HCT116 (cell line): ENCODE measurements at regions not wholly inside any gene's neighbourhood (a gene's known extent, or its start where the extent isn't known, plus 50 kb on each side); places are given as distances from the start of the nearest gene placed in this dataset.

Source experiments
- ATAC-seq: fragments of 200-7000 bp; cut with Tn5 transposase; 2 replicates; pipeline ENCODE4 v1.9.1; 2020; ENCODE audit warnings: mild to moderate bottlenecking, moderate library complexity
- BruUV-seq: library from RNA; stranded (reverse); fragments of 400-500 nt; replicated peaks from 2 replicates; lab custom pipeline; 2021; lab: Mats Ljungman, UMichigan
- CTCF ChIA-PET: fragments of 300-600 bp; sonication (Branson Sonifier 250); formaldehyde crosslinking; loops from one replicate; lab custom pipeline; 2021; ENCODE audit warnings: antibody characterized with exemption; lab: Charles Lee
- POLR2A ChIA-PET: fragments of 300-600, 350-600 bp; sonication (Branson Sonifier 250); formaldehyde crosslinking; loops from one replicate; lab custom pipeline; 2021; ENCODE audit warnings: antibody characterized with exemption; lab: Charles Lee
- RAD21 ChIA-PET, 2 experiments: fragments of 300-600 bp; sonication (Branson Sonifier 250); formaldehyde crosslinking; loops; one replicate each; lab custom pipeline; 2023; ENCODE audit warnings: low total read pairs in 2 of 2; ENCODE audit not compliant: uncharacterized antibody in 2 of 2, unreplicated experiment in 2 of 2, low non-redundant PET in 1 of 2; lab: Charles Lee
- DNase-seq: peaks from one replicate; pipeline ENCODE4 v3.0.0-alpha.2; 2010; ENCODE audit warnings: low read depth, low spot score
- H2AFZ ChIP-seq: fragments of 200-600 bp; shearing (Covaris generic), sonication (generic); 2 replicates; pipeline ENCODE4 v1.6.1; 2017; ENCODE audit warnings: low read depth, mixed run types, mixed read lengths, antibody characterized with exemption, low read length; ENCODE audit not compliant: poor library complexity, severe bottlenecking
- H3K27ac ChIP-seq: 2 replicates; pipeline ENCODE4 v1.5.1; 2012; ENCODE audit warnings: low read depth, low read length
- H3K27me3 ChIP-seq: fragments of 200-600 bp; sonication (generic); 2 replicates; pipeline ENCODE4 v1.6.1; 2016; ENCODE audit warnings: mixed run types, low read length, mixed read lengths; ENCODE audit not compliant: insufficient read depth
- H3K36me3 ChIP-seq, 2 experiments: fragments of 200-500 bp in 1 of 2; fragments of 200-600 bp in 1 of 2; sonication (Bioruptor generic) in 1 of 2; sonication (generic) in 1 of 2; 2 replicates each; pipeline versions ENCODE4 v1.5.1 to v1.6.1; 2014 to 2016; ENCODE audit warnings: low read length in 2 of 2, inconsistent platforms in 1 of 2, mixed read lengths in 1 of 2, mixed run types in 1 of 2; ENCODE audit not compliant: insufficient read depth in 2 of 2, control insufficient read depth in 1 of 2
- H3K4me1 ChIP-seq, 2 experiments: fragments of 200-600 bp in 1 of 2; sonication (generic) in 1 of 2; 2 replicates each; pipeline versions ENCODE4 v1.5.1 to v1.6.1; 2012 to 2017; ENCODE audit warnings: low read length in 2 of 2, inconsistent platforms in 1 of 2, mild to moderate bottlenecking in 1 of 2, mixed read lengths in 1 of 2, mixed run types in 1 of 2, moderate library complexity in 1 of 2; ENCODE audit not compliant: insufficient read depth in 2 of 2, control insufficient read depth in 1 of 2
- H3K4me2 ChIP-seq: fragments of 200-600 bp; sonication (generic); 2 replicates; pipeline ENCODE4 v1.6.1; 2017; ENCODE audit warnings: mixed run types, low read length, mixed read lengths
- H3K4me3 ChIP-seq, 2 experiments: fragments of 200-600 bp in 1 of 2; sonication (generic) in 1 of 2; replicated peaks in 1 of 2; 2 replicates each; pipeline ENCODE4 v1.5.1; 2011 to 2016; ENCODE audit warnings: low read length in 2 of 2, control low read depth in 1 of 2, low read depth in 1 of 2, mild to moderate bottlenecking in 1 of 2, mixed read lengths in 1 of 2, mixed run types in 1 of 2
- H3K79me2 ChIP-seq: fragments of 200-600 bp; sonication (generic); 2 replicates; pipeline ENCODE4 v1.6.1; 2017; ENCODE audit warnings: mild to moderate bottlenecking, mixed run types, low read length, moderate library complexity, mixed read lengths; ENCODE audit not compliant: insufficient read depth
- H3K9ac ChIP-seq: fragments of 200-600 bp; sonication (generic); 2 replicates; pipeline ENCODE4 v1.6.1; 2016; ENCODE audit warnings: low read length, mixed read lengths
- H3K9me2 ChIP-seq: fragments of 200-600 bp; sonication (generic), shearing (Covaris generic); 2 replicates; pipeline ENCODE4 v1.6.1; 2017; ENCODE audit warnings: mixed run types, mild to moderate bottlenecking, moderate library complexity; ENCODE audit not compliant: insufficient read depth
- H3K9me3 ChIP-seq, 2 experiments: fragments of 200-500 bp in 1 of 2; fragments of 200-600 bp in 1 of 2; sonication (Bioruptor generic) in 1 of 2; sonication (generic) in 1 of 2; 2 replicates each; pipeline ENCODE4 v1.6.1; 2014 to 2017; ENCODE audit warnings: low read length in 2 of 2, mixed read lengths in 2 of 2, inconsistent platforms in 1 of 2, low read depth in 1 of 2, mild to moderate bottlenecking in 1 of 2, mixed run types in 1 of 2, moderate library complexity in 1 of 2; ENCODE audit not compliant: control insufficient read depth in 1 of 2, insufficient read depth in 1 of 2
- H4K20me1 ChIP-seq: fragments of 200-600 bp; sonication (generic), shearing (Covaris generic); 2 replicates; pipeline ENCODE4 v1.6.1; 2017; ENCODE audit warnings: mixed run types, mild to moderate bottlenecking, moderate library complexity; ENCODE audit not compliant: insufficient read depth
- CBX3 ChIP-seq: IDR thresholded peaks from 2 replicates; pipeline ENCODE4 v1.6.1; 2012; ENCODE audit warnings: low read depth
- CEBPB ChIP-seq: IDR thresholded peaks from 2 replicates; pipeline ENCODE4 v1.6.1; 2012; ENCODE audit warnings: low read depth
- ELF1 ChIP-seq: IDR thresholded peaks from 2 replicates; pipeline ENCODE4 v1.6.1; 2012; ENCODE audit warnings: low read depth, borderline replicate concordance
- EZH2 ChIP-seq: fragments of 200-600 bp; sonication (generic); IDR thresholded peaks from 2 replicates; pipeline ENCODE4 v1.6.1; 2017; ENCODE audit warnings: antibody characterized with exemption, mixed run types
- EZH2phosphoT487 ChIP-seq: fragments of 200-600 bp; IDR thresholded peaks from 2 replicates; pipeline ENCODE4 v1.6.1; 2018; ENCODE audit warnings: antibody characterized with exemption, borderline replicate concordance
- JUND ChIP-seq: IDR thresholded peaks from 2 replicates; pipeline ENCODE4 v1.6.1; 2012
- POLR2A ChIP-seq: IDR thresholded peaks from 2 replicates; pipeline ENCODE4 v1.7.0; 2011; ENCODE audit warnings: borderline replicate concordance; ENCODE audit not compliant: insufficient read depth, insufficient read length; ENCODE audit errors: extremely low read depth
- POLR2AphosphoS5 ChIP-seq: IDR thresholded peaks from 2 replicates; pipeline ENCODE4 v1.6.1; 2011; ENCODE audit warnings: mild to moderate bottlenecking, low read depth, low read length, moderate library complexity
- SIN3A ChIP-seq: IDR thresholded peaks from 2 replicates; pipeline ENCODE4 v1.6.1; 2012; ENCODE audit warnings: low read depth
- SP1 ChIP-seq: IDR thresholded peaks from 2 replicates; pipeline ENCODE4 v1.6.1; 2012; ENCODE audit warnings: low read depth
- SRF ChIP-seq: IDR thresholded peaks from 2 replicates; pipeline ENCODE4 v1.6.1; 2012; ENCODE audit warnings: low read depth
- TCF7L2 ChIP-seq: IDR thresholded peaks from 2 replicates; pipeline ENCODE4 v1.7.0; 2011; ENCODE audit warnings: borderline replicate concordance, inconsistent platforms; ENCODE audit not compliant: insufficient read depth, insufficient read length; ENCODE audit errors: extremely low read depth
- YY1 ChIP-seq: IDR thresholded peaks from 2 replicates; pipeline ENCODE4 v1.6.1; 2011; ENCODE audit warnings: low read length, low read depth, moderate library complexity, mild to moderate bottlenecking; ENCODE audit not compliant: insufficient replicate concordance; ENCODE audit errors: extremely low read depth
- ZFX ChIP-seq: fragments of 450-650 bp; IDR thresholded peaks from 2 replicates; pipeline ENCODE4 v1.6.1; 2017
- ZNF274 ChIP-seq: fragments of 200-500 bp; sonication (Bioruptor generic); IDR thresholded peaks from 2 replicates; pipeline ENCODE4 v1.6.1; 2014; ENCODE audit warnings: mild to moderate bottlenecking, low read depth, low read length, inconsistent platforms
- intact Hi-C: fragments of 100-400 bp; cut with micrococcal nuclease; formaldehyde crosslinking; loops from 2 replicates; pipeline ENCODE4 v1.10.0; 2022
- TF ChIP-seq, protein P1 (sequence below): IDR thresholded peaks from 2 replicates; pipeline ENCODE4 v1.6.1; 2012; ENCODE audit warnings: low read depth
- TF ChIP-seq, protein P2 (sequence below): IDR thresholded peaks from 2 replicates; pipeline ENCODE4 v1.6.1; 2011; ENCODE audit warnings: mild to moderate bottlenecking, low read length, moderate library complexity; ENCODE audit not compliant: insufficient replicate concordance; ENCODE audit errors: extremely low read depth
- TF ChIP-seq, protein P3 (sequence below): IDR thresholded peaks from 2 replicates; pipeline ENCODE4 v1.6.1; 2012
- TF ChIP-seq, protein P4 (sequence below): IDR thresholded peaks from 2 replicates; pipeline ENCODE4 v1.6.1; 2012
- TF ChIP-seq, protein P5 (sequence below), 3 experiments: fragments of 200-600 bp in 1 of 3; sonication (generic) in 1 of 3; IDR thresholded peaks in 2 of 3; conservative IDR thresholded peaks in 1 of 3; 2 replicates each; pipeline ENCODE4 v1.5.1; 2012 to 2017; ENCODE audit warnings: low read depth in 2 of 3, low read length in 2 of 3, antibody characterized with exemption in 1 of 3, borderline replicate concordance in 1 of 3, control low read depth in 1 of 3, mild to moderate bottlenecking in 1 of 3, mixed read lengths in 1 of 3, mixed run types in 1 of 3, moderate library complexity in 1 of 3; ENCODE audit not compliant: insufficient read depth in 1 of 3

DNA sequence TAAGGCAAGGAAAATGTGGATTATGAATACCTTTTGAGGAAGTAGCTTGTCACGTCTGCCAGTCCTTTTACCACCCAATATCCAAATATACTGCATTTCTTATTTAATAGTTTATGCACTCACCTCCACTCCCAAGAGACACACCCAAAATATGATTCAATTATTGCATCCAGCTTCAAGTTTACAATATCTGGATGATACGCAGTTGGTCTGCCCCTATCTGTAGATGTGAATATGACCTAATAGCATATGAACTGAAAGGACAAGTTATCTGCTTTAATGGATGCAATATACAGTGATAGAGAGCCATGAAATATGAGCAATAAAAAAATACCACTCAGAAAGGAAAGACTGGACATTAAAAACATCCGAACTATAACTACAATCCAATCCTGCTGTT, 159.4 kb upstream of the MAGI2 start:
- RAD21 ChIA-PET, result no interaction called here

More for the DNA sequence above, 159.4 kb upstream of the MAGI2 start:
- Histone ChIP-seq H3K4me2 (no peak overlapping the region), H3K27me3 (no peaks in the 10 kb centered on the region), H3K4me1 (no peaks in the 10 kb centered on the region), H3K9me2 (no peaks in the 10 kb centered on the region; the same call in 1 of the 2 replicates), H4K20me1 (no peaks in the 10 kb centered on the region), H2AFZ (no peak overlapping the region), H3K9me3 (no peaks in the 10 kb centered on the region), H3K4me3 (no peak overlapping the region), H3K79me2 (no peaks in the 10 kb centered on the region), H3K27ac (no peak overlapping the region), H3K36me3 (no peaks in the 10 kb centered on the region), H3K9ac (no peak overlapping the region)
- ChIA-PET CTCF (no interaction called here), POLR2A (no interaction called here)
- TF ChIP-seq EZH2phosphoT487 (no peak), POLR2A (no peak), TCF7L2 (no peak), ZNF274 (no peak), POLR2AphosphoS5 (no peak), SP1 (no peak), ZFX (no peak), EZH2 (no peak), SIN3A (no peak), CEBPB (no peak), ELF1 (no peak), YY1 (no peak), JUND (no peak), CBX3 (no peak), SRF (no peak)
- TF ChIP-seq, protein P1, sequence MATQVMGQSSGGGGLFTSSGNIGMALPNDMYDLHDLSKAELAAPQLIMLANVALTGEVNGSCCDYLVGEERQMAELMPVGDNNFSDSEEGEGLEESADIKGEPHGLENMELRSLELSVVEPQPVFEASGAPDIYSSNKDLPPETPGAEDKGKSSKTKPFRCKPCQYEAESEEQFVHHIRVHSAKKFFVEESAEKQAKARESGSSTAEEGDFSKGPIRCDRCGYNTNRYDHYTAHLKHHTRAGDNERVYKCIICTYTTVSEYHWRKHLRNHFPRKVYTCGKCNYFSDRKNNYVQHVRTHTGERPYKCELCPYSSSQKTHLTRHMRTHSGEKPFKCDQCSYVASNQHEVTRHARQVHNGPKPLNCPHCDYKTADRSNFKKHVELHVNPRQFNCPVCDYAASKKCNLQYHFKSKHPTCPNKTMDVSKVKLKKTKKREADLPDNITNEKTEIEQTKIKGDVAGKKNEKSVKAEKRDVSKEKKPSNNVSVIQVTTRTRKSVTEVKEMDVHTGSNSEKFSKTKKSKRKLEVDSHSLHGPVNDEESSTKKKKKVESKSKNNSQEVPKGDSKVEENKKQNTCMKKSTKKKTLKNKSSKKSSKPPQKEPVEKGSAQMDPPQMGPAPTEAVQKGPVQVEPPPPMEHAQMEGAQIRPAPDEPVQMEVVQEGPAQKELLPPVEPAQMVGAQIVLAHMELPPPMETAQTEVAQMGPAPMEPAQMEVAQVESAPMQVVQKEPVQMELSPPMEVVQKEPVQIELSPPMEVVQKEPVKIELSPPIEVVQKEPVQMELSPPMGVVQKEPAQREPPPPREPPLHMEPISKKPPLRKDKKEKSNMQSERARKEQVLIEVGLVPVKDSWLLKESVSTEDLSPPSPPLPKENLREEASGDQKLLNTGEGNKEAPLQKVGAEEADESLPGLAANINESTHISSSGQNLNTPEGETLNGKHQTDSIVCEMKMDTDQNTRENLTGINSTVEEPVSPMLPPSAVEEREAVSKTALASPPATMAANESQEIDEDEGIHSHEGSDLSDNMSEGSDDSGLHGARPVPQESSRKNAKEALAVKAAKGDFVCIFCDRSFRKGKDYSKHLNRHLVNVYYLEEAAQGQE, result no peak
- TF ChIP-seq, protein P2, sequence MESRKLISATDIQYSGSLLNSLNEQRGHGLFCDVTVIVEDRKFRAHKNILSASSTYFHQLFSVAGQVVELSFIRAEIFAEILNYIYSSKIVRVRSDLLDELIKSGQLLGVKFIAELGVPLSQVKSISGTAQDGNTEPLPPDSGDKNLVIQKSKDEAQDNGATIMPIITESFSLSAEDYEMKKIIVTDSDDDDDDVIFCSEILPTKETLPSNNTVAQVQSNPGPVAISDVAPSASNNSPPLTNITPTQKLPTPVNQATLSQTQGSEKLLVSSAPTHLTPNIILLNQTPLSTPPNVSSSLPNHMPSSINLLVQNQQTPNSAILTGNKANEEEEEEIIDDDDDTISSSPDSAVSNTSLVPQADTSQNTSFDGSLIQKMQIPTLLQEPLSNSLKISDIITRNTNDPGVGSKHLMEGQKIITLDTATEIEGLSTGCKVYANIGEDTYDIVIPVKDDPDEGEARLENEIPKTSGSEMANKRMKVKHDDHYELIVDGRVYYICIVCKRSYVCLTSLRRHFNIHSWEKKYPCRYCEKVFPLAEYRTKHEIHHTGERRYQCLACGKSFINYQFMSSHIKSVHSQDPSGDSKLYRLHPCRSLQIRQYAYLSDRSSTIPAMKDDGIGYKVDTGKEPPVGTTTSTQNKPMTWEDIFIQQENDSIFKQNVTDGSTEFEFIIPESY, result no peak
- TF ChIP-seq, protein P3, sequence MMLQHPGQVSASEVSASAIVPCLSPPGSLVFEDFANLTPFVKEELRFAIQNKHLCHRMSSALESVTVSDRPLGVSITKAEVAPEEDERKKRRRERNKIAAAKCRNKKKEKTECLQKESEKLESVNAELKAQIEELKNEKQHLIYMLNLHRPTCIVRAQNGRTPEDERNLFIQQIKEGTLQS, result no peak
- TF ChIP-seq, protein P4, sequence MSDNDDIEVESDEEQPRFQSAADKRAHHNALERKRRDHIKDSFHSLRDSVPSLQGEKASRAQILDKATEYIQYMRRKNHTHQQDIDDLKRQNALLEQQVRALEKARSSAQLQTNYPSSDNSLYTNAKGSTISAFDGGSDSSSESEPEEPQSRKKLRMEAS, result no peak
- TF ChIP-seq, protein P5, sequence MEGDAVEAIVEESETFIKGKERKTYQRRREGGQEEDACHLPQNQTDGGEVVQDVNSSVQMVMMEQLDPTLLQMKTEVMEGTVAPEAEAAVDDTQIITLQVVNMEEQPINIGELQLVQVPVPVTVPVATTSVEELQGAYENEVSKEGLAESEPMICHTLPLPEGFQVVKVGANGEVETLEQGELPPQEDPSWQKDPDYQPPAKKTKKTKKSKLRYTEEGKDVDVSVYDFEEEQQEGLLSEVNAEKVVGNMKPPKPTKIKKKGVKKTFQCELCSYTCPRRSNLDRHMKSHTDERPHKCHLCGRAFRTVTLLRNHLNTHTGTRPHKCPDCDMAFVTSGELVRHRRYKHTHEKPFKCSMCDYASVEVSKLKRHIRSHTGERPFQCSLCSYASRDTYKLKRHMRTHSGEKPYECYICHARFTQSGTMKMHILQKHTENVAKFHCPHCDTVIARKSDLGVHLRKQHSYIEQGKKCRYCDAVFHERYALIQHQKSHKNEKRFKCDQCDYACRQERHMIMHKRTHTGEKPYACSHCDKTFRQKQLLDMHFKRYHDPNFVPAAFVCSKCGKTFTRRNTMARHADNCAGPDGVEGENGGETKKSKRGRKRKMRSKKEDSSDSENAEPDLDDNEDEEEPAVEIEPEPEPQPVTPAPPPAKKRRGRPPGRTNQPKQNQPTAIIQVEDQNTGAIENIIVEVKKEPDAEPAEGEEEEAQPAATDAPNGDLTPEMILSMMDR (IDR thresholded peaks at IDR 0.05 in 2 of 3, conservative IDR thresholded peaks at IDR 0.05 in 1 of 3; ENCODE audit: borderline replicate concordance in 1 of 3, insufficient read depth in 1 of 3, low read depth in 2 of 3, low read length in 2 of 3), result no peak
- ATAC-seq (no peak), DNase-seq (no peak)
- intact Hi-C loops, result no loop called here
- BruUV-seq, result no TSS peak
